Activated naive CD8-positive, alpha-beta T cell treated with anti-CD3 and anti-CD28 coated beads, Interleukin-2, amount 50 U/mL, for 16 hours (primary cell): ENCODE measurements at regions not wholly inside any gene's neighbourhood (a gene's known extent, or its start where the extent isn't known, plus 50 kb on each side); places are given as distances from the start of the nearest gene placed in this dataset.

ENCODE experiments used
- DNase-seq: peaks from one replicate; pipeline ENCODE4 v3.0.0-alpha.2; 2020; ENCODE audit warnings: low read depth, low spot score

DNA sequence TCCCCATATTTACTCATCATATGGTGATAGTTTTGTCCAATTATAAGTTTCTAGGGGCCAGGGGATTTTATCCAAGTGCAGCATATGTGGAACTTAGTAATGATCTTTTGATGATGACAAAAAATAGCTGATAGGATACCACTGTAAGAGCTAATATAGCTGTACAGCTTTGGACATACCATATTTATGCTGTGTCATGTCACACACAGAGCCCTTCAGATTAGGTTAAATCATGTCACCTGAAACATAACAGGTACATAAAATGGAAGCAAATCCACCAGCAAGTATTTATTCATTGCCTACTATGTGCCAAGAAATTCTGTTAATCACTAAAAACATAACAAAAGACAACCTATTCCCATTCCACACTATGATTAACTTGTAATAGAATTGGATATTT is 82.8 kb upstream of the IPO9 start:
- DNase-seq, result no peak

DNA sequence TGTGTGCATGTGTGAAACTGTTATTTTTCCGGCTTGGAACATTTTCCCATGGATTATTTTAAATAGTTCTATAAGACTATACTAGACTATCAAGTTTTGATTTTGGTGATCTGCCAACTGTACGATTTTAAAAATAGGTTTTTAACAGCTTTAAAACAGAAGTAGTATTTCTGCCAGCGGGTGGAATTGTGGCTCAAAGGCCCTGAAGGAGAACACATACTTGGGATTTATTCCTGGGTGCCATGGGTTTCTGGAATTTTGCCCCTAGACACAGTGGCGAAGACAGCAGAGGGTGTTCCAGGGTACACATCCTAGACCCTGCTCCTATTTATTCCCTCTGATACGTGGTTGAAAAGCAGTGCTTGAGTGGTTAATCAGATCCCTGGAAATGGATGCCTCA is 81.7 kb upstream of the IPO9 start:
- no peak for DNase-seq

DNA sequence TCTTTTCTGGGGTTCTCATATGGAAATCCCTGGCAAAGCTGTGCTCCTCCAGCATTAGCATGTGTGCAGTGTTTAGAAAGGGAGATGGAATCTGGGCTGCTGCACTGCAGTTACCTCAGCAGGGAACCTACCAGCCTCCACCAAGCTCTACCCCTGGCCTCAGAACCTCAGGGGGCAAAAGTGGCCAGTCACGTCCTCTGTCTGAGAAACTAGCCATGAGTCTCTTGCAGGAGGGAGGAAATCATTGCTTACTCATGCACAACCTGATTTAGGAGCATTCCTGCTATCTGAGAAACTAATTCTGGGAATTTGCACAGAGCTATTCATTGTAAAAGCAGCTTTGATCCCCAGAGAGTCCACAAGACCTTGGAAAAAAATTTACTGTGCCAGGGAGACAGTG is 80.6 kb upstream of the IPO9 start:
- DNase-seq, result no peak

DNA sequence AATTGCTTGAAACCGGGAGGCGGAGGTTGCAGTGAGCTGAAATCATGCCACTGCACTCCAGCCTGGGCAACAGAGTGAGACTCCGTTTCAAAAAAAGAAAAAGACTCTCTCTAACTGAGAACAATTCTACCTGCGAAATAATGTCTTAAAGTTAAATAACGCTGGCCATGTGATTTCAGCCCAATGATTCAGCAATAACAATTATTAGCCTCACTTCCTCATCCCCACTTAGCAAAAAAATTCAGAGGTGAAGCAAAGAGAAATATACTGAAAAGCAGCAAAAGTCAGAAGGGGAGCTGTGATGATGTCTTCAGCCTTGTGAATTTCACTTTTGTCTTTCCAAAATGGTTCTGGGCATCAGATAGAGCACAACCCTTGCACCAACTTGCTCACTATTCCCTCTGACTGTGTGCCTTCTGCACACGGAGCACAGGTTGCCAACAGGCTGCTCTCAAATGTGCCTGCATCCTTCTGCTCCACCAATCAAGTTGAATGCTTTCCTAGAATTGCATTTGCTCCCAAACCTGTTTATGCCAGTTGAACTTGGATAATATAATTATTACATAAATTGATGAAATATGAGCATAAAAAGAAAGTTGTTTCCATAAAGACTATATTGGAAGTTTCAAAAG is 79.8 kb upstream of the IPO9 start:
- DNase-seq, result no peak

DNA sequence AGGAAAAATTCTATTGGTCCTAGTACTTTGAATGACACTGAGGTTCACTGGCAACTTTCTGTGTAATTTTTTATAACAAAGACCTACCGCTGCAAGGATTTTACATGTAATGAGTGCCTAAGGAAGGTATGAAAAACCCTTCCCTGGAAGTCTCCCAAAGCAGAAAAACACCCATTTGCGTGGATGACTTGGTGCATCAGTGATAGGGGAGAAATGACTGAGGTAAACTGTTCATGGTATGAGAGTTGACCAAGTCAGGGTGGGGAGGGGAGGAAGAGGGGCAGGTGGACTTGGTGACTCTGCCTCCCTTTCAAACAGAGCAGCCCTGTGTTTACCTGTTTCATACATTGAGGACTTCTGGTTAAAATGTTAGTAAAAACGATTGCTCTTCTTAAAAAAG is 78.8 kb upstream of the IPO9 start:
- DNase-seq, result no peak

DNA sequence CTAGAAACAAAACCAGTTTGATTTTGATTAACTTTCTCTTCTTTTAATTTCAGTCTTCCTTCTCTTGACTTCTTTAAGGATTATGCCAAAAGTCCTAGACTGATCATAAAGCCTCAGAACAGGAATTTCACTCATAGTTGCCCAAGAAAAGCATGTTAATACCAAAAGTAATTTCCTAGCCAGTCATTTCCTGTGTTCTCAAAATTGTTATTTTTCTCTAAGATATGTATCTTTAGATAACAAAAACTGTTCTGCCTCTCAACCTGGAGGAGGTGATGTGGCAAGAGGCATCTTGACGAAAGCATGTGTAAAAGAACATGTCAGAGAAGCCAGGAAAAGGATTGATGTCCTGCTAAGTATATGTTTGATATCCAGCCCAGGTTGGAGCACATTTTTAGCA is 78.0 kb upstream of the IPO9 start:
- no peak for DNase-seq

DNA sequence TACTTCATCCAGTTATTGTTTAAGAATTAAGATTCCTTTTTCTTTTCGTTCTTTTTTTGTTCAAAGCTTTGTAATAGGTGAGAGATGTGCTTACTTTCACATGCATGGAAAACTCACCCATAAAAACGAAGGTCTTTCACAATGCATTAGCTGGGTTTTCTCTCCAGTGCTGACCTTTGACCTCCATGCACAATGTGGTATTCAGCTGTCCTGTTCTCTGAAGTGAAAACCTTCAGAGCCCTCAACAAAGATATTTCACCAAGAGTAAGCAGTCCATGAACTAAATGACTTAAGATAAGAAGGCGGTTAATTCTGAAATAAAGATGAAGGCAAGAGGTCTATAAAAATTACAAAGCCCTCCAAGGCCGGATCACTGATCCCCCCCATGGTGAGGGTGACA is 77.1 kb upstream of the IPO9 start:
- DNase-seq, result no peak

DNA sequence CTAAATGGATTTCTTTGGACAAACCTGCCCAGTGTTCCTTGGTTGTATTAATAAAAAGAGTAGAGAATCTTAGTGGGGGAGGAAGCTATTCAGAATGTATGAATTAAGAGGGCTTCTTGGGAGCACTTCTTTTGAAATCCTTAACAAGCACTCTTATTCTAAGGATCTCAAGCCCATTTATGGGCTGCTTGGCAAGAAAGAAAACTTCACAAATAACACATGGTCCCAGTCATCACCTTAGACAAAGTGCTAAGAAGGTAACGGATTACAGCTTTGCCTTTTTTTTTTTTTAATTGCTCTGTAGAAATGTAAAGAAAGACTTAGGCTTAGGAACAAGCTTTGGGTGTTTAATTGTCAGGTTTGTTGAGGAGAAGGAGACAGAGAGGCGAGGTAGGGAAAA is 76.6 kb upstream of the IPO9 start:
- DNase-seq, result no peak

DNA sequence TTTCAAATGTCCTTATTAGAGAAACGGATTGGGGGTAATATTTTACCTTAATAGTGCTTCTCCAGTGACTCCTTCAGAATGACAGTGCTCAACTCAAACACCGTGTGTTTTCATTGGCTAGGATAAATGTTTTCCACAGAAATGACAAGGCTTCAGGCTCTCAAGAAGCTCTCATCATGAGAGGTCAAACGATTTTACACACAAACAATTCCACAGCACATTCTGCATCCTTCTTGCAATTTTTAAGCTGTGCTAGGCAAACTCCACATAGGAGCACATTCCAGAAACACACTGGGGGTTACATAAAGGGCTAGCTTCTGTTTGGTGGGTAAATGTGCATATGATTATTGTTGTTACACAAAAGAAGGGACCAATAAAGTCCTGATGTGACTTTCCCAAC is 75.5 kb upstream of the IPO9 start:
- no peak for DNase-seq

DNA sequence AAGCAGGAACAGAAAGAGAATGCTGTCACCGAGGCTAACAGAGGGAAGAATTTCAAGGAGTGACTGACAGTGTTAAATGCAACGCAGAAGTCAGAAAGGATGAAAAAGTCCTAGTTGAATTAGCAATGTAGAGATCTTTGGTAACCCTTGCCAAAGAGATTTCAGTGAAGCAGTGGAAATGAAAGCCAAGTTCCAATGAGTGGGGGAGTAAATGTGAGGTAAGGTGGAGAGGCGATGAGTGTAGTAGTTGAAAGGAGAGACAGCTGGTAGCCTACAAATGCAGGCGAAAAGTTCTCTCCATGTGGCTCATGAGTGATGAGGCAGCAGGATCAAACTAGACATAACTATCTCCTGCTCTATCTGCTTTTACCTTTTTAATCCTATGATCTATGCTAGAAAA is 74.6 kb upstream of the IPO9 start:
- no peak for DNase-seq

DNA sequence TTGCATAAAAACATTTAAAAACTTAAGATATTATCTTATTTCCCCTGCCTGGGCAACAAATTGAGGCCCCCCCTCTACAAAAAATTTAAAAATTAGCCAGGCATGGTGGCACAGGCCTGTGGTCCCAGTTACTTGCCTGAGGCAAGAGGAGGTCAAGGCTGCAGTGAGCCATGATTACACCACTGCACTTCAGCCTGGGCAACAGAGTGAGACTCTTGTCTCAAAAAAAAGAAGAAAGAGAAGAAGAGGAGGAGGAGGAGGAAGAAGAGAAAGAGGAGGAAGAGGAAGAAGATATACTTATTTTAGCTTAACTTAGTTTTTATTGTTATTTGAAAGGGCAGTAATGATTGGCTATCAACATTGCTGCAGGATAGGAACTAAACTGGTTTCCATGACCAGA is 73.8 kb upstream of the IPO9 start:
- no peak for DNase-seq

DNA sequence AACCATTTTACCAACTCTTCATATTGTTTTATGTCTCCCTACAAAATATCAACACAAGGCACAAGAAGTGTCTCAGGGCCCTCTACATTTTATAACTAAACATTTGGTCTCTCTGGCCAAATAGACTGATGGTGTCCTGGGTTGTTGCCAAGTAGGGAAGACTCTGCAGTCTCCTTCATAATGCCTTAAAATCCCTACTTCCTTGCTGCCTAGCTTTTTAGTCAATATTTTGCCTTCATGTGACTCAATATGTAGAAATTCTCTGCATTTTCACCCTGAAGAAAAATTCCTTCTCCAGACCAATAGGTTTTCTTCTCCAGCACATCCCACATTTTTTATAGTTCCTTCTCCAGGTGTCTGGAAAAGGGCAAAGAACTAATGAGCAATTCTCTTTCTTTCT is 72.6 kb upstream of the IPO9 start:
- no peak for DNase-seq

DNA sequence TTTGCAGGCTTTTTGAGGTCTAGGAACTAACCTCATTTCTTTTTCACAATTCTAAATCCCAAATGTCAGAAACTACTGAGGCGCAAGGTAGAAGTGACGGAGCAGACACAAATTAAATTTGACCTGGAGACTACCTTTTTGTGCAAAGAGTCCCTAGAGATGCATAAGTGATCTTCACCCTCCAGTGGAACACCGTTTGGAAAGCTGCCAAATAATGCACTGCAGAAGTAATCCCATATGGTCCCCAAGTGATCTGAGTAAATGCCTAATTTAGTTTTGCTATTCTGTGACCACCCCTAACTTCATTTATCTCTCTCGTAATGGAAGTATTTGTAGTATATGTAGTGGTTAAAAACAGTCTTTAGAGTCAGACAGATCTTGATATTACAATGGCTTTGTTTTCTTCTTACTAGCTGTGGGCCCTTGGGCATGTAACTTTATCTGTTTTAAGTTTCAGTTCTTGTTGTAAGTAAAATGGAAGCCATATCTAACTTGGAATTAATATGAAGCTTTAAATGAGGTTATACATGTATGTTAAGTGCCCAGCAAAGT is 70.4 kb upstream of the IPO9 start:
- DNase-seq, result no peak

DNA sequence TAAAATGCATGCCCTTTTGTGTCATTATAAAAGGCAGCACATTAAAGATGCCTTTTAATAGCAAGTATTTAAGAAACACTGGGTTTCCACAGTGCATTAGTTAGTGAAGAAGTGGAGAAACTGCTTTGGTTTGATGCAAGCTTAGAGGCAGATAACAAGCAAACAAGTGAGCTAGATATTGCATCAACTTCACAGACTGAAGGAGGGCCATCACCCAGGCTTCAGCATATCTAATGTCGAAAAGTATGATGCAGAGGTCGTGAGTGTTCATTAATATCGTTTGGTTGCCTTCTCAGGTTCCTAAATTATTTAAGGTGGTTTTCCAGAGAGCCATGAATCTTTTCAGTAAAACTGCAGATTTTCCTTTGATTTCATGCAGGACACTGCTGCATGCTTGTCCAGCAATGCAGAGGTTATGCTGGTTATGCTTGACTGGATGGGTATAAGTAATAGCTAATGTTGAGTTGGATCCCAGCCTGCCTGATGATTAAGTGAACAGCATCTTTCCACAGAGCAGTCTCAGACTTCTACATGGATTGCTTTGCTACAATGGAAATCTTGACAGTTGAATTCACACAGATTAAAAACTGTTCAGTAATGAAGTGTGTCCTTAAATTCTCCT is 69.7 kb upstream of the IPO9 start:
- no peak for DNase-seq

DNA sequence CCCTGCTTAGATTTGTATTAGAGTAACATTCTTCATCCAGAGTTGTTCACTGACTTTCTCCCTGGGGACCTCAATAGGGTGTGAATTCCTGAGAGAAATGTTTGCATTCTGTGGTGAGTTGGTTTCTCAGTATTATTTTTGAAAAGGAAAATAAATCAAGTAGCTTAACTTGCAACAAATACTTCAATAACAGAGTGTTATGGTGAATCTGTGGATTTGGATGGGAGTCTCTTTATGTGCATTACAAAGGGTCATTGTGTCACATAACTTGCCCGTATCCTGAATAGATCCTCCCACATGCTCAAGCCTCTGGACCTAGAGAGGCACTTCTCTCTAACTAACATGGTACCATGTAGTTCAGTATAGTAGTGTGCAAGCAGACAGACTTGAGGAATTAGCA is 68.4 kb upstream of the IPO9 start:
- no peak for DNase-seq

DNA sequence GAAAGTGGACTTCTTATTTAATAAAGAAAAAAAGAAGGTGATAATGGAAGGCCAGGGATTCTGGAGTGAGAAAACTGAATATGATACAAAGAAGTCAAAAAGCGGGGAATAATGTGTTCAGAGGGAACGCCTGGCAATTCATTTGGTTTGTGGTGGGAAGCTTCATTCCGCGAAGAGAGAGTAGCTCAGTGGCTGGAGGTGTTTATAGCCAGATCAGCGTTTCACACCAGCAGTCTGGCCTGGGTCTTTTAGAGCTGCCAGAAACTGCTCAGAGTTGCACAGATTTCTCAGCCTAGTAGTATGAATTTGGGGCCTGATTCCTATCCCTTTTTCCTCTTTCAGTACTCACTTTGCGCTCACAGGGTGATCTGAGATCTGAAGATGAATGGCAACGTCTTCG is 67.8 kb upstream of the IPO9 start:
- DNase-seq, result no peak

DNA sequence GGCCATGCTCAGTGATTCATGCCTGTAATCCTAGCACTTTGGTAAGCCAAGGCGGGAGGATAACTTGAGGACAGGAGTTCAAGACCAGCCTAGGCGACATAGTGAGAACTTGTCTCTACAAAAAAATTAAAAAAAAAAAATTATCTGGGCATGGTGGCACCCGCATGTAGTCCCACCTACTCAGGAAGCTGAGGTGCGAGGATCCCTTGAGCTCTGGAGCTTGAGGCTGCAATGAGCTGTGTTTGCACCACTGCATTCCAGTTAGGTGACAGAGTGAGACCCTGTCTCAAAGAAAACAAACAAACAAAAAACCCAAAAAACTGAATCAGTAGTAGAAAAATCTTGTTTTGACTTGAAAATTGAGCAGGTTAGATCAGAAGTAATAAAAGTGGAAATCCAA is 67.1 kb upstream of the IPO9 start:
- no peak for DNase-seq

DNA sequence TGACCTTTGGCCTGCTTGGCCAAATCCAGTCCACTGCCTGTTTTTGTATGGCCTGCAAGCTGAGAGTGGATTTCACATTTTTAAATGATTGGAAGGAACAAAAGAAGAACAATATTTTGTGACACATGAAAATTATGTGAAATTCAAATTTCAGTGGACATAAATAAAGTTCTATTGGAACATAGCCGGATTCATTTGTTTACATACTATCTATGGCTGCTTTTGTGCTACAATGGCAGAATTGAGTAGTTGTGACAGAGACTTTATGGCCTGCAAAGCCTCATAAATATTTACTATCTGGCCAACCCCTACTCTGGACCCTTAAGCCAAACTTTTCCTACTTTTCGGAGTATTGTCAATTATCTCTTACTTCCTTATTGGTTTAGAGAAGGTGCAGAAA is 66.6 kb upstream of the IPO9 start:
- no peak for DNase-seq

DNA sequence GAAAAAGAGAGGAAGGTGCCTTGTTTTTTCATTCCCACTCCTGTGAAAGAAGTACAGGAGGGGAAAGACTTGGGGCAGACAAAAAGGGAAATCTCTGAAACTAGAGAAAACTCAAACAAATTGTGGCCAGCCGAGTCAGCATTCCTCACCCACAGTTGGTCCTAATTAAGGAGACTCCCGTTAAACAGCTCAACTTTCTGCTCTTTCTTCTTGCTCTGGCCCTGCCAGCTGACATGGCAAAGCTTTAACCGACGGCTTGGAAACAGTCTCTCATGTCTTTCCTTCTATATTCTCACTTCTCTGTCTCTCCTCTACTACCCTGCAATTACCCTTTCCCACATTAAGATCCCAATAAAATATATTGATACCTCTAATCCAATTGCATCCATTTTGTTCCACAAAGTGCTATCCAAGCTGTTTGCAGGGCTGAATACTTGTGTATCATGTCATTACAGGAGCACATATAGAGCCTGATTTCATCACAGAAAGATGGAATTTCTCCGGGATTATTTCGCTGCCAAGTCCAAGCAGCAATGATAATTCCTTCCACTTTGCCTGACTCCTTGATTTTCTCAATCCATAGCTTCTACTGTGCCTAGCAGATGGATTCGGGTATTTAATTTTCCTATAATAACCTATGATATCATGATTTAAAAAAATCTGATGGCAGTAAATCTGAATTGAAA is 65.4 kb upstream of the IPO9 start:
- no peak for DNase-seq

DNA sequence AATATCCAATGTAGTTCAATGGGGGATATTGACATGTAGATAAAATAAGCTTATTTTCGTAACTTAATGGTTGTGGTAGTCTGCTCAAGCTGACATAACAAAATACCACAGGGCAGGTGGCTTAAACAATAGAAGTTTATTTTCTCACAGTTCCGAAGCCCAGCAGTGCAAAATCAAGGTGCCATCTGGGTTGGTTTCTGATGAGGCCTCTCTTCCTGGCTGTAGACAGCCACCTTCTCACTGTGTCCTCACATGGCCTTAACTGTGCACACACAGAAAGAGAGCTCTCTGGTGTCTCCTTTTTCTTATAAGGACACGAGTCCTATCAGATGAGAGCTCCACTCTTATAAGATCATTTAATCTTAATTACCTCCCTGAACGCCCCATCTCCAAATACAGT is 64.8 kb upstream of the IPO9 start:
- no peak for DNase-seq

DNA sequence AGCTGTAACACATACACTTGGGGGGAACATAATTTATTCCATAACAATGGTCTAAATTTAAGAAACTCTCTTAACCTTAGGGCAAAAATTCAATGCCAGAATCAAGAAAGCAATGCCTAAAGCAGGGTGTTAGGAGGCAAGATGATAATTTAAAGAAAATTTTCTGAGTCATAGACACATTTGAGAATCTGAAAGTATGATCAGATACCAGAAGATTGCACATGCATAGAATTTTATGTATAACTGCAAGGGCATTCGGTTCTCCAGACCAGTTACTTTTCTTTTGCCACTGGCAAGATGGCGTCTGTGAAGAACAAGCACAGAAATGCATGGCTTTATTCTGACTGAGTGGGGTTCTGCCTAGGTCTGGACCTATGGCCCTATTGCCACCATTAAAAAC is 64.4 kb upstream of the IPO9 start:
- no peak for DNase-seq

DNA sequence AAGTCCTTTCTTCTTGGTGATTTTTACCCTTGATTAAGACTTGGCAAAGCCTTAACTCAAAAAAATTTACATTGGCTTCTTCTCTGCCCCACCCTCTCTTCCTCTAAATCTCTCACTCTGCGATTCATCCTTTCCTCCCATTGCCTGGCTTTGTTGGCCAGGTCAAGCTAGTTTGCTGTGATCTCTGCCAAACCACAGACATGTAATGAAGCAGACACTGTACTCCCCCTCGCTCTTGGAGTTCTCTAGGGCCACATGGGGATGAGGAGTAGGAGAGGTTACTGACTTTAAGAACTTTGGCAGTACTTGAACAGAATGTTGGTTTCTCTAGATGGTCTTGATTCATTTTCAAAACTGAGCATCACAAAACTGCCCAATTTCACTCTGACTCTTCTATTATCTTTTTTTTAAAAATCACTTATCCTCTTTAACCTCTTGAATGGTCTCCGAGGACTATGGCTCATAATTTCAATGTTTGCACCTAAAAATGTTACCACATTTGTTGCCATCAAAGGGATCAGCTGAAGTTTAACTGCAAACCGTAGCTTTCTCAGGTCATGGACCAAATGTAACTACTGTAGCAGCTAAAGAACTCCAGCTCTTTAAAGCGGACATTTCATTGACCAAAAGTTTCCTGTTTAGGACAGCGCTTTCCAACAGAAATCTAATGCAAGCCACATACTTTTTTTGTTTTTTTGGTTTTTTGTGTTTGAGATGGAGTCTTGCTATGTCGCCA is 62.7 kb upstream of the IPO9 start:
- no peak for DNase-seq

DNA sequence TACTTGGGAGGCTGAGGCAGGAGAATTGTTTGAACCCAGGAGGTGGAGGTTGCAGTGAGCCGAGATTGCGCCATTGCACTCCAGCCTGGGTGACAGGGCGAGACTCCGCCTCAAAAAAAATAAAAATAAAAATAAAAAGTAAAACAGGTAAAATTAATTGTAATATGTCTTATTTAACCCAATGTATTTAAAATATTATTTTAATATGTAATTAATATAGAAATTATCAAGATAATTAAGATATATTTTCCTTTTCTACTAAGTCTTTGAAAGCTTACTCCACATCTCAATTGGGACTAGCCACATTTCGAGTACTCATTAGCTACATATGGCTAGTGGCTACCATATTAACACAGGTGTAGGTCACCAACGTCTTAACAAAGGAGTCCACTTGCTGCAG is 61.6 kb upstream of the IPO9 start:
- no peak for DNase-seq
